Hepatocyte (in vitro differentiated cells): ENCODE measurements at regions not wholly inside any gene's neighbourhood (a gene's known extent, or its start where the extent isn't known, plus 50 kb on each side); places are given as distances from the start of the nearest gene placed in this dataset.

ENCODE experiments used
- CTCF ChIP-seq: fragments of 200-600 bp; sonication (generic); IDR thresholded peaks from 2 replicates; pipeline ENCODE4 v1.5.1; 2016; ENCODE audit warnings: antibody characterized with exemption, mild to moderate bottlenecking; ENCODE audit not compliant: poor library complexity
- EZH2 ChIP-seq: fragments of 200-600 bp; sonication (generic); IDR thresholded peaks from 2 replicates; pipeline ENCODE4 v1.6.1; 2016; ENCODE audit warnings: antibody characterized with exemption, mild to moderate bottlenecking, borderline replicate concordance
- EZH2phosphoT487 ChIP-seq: fragments of 200-600 bp; sonication (generic); IDR thresholded peaks from one replicate; pipeline ENCODE4 v1.6.1; 2018; ENCODE audit warnings: antibody characterized with exemption, mild to moderate bottlenecking, low read depth, moderate library complexity; ENCODE audit not compliant: unreplicated experiment, severe bottlenecking

- TF ChIP-seq CTCF: no peak
- no peak for TF ChIP-seq EZH2phosphoT487
- no peak for TF ChIP-seq EZH2
Observed at GRCh38 chr6:95286874-95287273, 290.5 kb upstream of the MANEA start.
